HL-60 (cell line): ENCODE measurements at regions not wholly inside any gene's neighbourhood (a gene's known extent, or its start where the extent isn't known, plus 50 kb on each side); places are given as distances from the start of the nearest gene placed in this dataset.

Experiments
- DNase-seq, 2 experiments: peaks; one replicate each; pipeline ENCODE4 v3.0.0-alpha.2; 2010 to 2020; ENCODE audit warnings: low read depth in 1 of 2, low spot score in 1 of 2
- H3K27ac ChIP-seq: fragments of 250-450 bp; sonication (Bioruptor Pico); replicated peaks from 2 replicates; pipeline ENCODE4 v1.5.1; 2020; ENCODE audit warnings: mild to moderate bottlenecking, moderate library complexity
- H3K27me3 ChIP-seq: fragments of 250-450 bp; sonication (Bioruptor Pico); 2 replicates; pipeline ENCODE4 v1.5.1; 2021; ENCODE audit warnings: mild to moderate bottlenecking, moderate library complexity; ENCODE audit not compliant: insufficient read depth, poor library complexity, severe bottlenecking
- H3K4me3 ChIP-seq: replicated peaks from 2 replicates; pipeline ENCODE4 v1.5.1; 2011; ENCODE audit warnings: mild to moderate bottlenecking, control low read depth, low read length; ENCODE audit not compliant: insufficient read depth
- GABPA ChIP-seq: IDR thresholded peaks from 2 replicates; pipeline ENCODE4 v1.6.1; 2012; ENCODE audit warnings: low read depth
- POLR2AphosphoS5 ChIP-seq: IDR thresholded peaks from 2 replicates; pipeline ENCODE4 v1.6.1; 2012; ENCODE audit warnings: low read depth
- REST ChIP-seq: IDR thresholded peaks from 2 replicates; pipeline ENCODE4 v1.6.1; 2012; ENCODE audit warnings: low read depth; ENCODE audit not compliant: insufficient replicate concordance
- SPI1 ChIP-seq: IDR thresholded peaks from 2 replicates; pipeline ENCODE4 v1.6.1; 2012; ENCODE audit warnings: low read depth, mild to moderate bottlenecking, borderline replicate concordance
- TF ChIP-seq, protein P1 (sequence below): IDR thresholded peaks from one replicate; pipeline ENCODE4 v1.5.1; 2011; ENCODE audit warnings: low read length, control low read depth, inconsistent platforms; ENCODE audit not compliant: insufficient read depth

DNA sequence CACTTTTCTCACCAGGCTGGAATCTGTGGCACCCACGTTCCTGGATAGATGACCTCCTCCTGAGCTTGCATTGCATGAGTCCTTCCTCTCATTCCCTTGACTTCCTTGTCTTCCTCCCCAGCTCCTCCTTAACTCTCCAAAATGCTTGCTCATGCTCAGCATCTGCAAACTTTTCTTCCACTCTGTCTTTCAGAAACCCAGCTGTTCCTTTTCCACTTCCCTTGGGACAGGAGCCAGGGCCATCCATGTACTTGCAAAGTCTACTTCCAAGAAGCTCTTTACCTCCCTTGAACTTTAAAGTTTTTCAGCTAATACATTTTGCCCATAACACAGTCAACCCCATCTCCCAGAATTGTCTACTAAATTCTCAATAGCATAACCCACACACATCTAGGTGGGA is 861.7 kb downstream of the QKI start:
- no peak overlapping the region for H3K4me3 ChIP-seq
- DNase-seq: no peak
- TF ChIP-seq POLR2AphosphoS5 (no peak), SPI1 (no peak), GABPA (no peak), REST (no peak)
- TF ChIP-seq, protein P1, sequence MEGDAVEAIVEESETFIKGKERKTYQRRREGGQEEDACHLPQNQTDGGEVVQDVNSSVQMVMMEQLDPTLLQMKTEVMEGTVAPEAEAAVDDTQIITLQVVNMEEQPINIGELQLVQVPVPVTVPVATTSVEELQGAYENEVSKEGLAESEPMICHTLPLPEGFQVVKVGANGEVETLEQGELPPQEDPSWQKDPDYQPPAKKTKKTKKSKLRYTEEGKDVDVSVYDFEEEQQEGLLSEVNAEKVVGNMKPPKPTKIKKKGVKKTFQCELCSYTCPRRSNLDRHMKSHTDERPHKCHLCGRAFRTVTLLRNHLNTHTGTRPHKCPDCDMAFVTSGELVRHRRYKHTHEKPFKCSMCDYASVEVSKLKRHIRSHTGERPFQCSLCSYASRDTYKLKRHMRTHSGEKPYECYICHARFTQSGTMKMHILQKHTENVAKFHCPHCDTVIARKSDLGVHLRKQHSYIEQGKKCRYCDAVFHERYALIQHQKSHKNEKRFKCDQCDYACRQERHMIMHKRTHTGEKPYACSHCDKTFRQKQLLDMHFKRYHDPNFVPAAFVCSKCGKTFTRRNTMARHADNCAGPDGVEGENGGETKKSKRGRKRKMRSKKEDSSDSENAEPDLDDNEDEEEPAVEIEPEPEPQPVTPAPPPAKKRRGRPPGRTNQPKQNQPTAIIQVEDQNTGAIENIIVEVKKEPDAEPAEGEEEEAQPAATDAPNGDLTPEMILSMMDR: no peak
- no peaks in the 10 kb centered on the region for H3K27me3 ChIP-seq
- H3K27ac ChIP-seq: no peak overlapping the region

DNA sequence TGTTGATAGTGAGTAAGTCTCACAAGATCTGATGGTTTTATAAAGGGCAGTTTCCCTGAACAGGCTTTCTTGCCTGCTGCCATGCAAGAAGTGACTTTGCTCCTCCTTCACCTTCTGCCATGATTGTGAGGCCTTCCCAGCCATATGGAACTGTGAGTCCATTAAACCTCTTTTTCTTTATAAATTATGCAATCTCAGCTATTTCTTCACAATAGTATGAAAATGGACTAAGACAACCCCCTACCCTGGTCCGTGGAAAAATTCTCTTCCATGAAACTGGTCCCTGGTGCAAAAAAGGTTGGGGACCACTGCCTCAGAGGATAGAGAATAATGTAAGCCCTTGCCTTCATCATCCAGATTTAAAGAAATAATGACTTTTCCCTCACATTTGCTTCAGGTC is 861.3 kb downstream of the QKI start:
- H3K27me3 ChIP-seq: no peaks in the 10 kb centered on the region

GRCh38 chr6:164274493-164274892 is 860.0 kb downstream of the QKI start:
- TF ChIP-seq, protein P1: no peak
- TF ChIP-seq GABPA (no peak), SPI1 (no peak), REST (no peak), POLR2AphosphoS5 (no peak)
- DNase-seq: no peak
- H3K27ac ChIP-seq: no peak overlapping the region
- H3K4me3 ChIP-seq: no peak overlapping the region
- H3K27me3 ChIP-seq: no peaks in the 10 kb centered on the region

More for the DNA sequence above, 861.3 kb downstream of the QKI start:
- no peak for DNase-seq
- Histone ChIP-seq H3K4me3 (no peak overlapping the region), H3K27ac (no peak overlapping the region)
- TF ChIP-seq GABPA (no peak), POLR2AphosphoS5 (no peak), SPI1 (no peak), REST (no peak)
- TF ChIP-seq, protein P1: no peak
